ENCODE measurements at regions not wholly inside any gene's neighbourhood (a gene's known extent, or its start where the extent isn't known, plus 50 kb on each side); places are given as distances from the start of the nearest gene placed in this dataset.

DNA sequence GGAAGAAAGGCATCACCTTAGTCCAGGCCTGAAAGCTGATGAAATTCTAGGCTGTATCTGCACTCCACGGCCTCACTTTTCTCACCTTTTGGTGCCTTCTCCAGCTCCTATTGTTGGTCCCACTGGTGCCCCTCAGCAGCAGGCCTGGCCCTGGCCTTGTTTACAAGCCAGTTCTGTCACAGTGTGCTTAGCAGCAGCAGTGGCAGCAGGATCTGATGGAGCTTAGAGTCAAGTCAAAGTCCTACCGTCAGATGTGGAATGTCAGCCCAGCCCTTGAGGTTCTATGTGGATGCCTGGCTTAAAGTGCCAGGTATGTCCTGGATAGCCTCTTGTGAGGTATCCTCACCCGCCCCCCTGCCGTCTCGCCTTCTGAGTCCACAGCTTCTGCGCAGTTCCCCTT lies 281.3 kb downstream of the SUCLG1 start:
- BruUV-seq (replicated peaks), result no TSS peak
- H3K4me2 ChIP-seq (ENCODE audit: insufficient read depth, low read length), result no peak overlapping the region
- FAIRE-seq (no peak), DNase-seq (ENCODE audit: extremely low read depth in 1 of 4, low spot score in 3 of 4) (no peak), ATAC-seq (no peak)
- no peaks in the 10 kb centered on the region; a peak in 1 of 5 replicates for H3K27me3 ChIP-seq (ENCODE audit: control insufficient read depth in 2 of 2, insufficient read depth in 2 of 2, low read length in 2 of 2)
- no peak overlapping the region for H3K9ac ChIP-seq (ENCODE audit: insufficient read depth in 1 of 2, low read depth in 2 of 2, low read length in 2 of 2)
- in situ Hi-C loops (cut with MboI) (no loop called here), intact Hi-C loops (cut with micrococcal nuclease) (no loop called here)
- H3K9me3 ChIP-seq (replicated peaks; ENCODE audit: control insufficient read depth, insufficient read depth, low read depth, low read length), result no peaks in the 10 kb centered on the region
- CTCF ChIA-PET (ENCODE audit: low intra/inter-chr PET ratio), result no interaction called here
- H2AFZ ChIP-seq (ENCODE audit: low read depth, low read length), result no peak overlapping the region
- no peaks in the 10 kb centered on the region for H3K36me3 ChIP-seq (ENCODE audit: control insufficient read depth, insufficient read depth, low read length)
- POLR2A ChIA-PET, result no interaction called here
- WGBS (ENCODE audit: insufficient coverage, low coverage, missing lambda C conversion rate), result 0% methylated on average over 6 of the region's 6 CpGs
- TF ChIP-seq SPI1 (IDR thresholded peaks at IDR 0.05; ENCODE audit: borderline replicate concordance, low read depth, low read length), result peak; percentile 9; the same call in 1 of the 2 replicates
- TF ChIP-seq PCBP1 (IDR thresholded peaks at IDR 0.05; ENCODE audit: low read depth, low read length, poor library complexity, severe bottlenecking), result no peak
- no peaks in the 10 kb centered on the region for H3K79me2 ChIP-seq (ENCODE audit: control insufficient read depth, insufficient read depth, low read length)
- H3K4me1 ChIP-seq (replicated peaks in 1 of 2; ENCODE audit: control insufficient read depth in 2 of 2, insufficient read depth in 2 of 2, low read length in 2 of 2), result no peaks in the 10 kb centered on the region
- no peak overlapping the region for H3K4me3 ChIP-seq
- no peak overlapping the region for H3K27ac ChIP-seq (ENCODE audit: extremely low read depth, low read depth, low read length)
- H4K20me1 ChIP-seq (replicated peaks; ENCODE audit: control insufficient read depth, insufficient read depth, low read length), result no peaks in the 10 kb centered on the region
- no peaks in the 10 kb centered on the region for H3K9me1 ChIP-seq (ENCODE audit: control insufficient read depth, insufficient read depth, low read length)

DNA sequence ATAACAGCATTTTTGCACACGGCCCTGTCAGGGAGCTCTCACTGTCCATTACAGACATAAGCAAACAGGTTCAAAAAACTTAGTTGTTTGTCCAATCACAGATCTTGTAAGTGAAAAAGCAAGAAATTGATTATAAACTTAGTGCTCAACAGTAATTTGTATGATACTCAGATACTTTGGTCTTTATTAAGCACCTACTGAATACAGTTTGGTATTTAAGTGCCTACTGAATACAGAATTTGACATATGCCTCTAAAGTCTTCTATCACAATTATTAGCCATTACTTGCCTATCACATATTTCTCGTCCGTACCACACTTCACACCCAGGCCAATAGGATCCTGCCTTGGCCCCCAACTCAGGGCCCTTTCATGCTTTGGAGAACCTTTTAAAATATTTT lies 283.1 kb downstream of the SUCLG1 start:
- Histone ChIP-seq H3K27me3 (ENCODE audit: control insufficient read depth in 2 of 2, insufficient read depth in 2 of 2, low read length in 2 of 2) (no peaks in the 10 kb centered on the region; a peak in 1 of 5 replicates), H3K79me2 (ENCODE audit: control insufficient read depth, insufficient read depth, low read length) (no peaks in the 10 kb centered on the region), H3K36me3 (ENCODE audit: control insufficient read depth, insufficient read depth, low read length) (no peaks in the 10 kb centered on the region), H3K9me1 (ENCODE audit: control insufficient read depth, insufficient read depth, low read length) (no peaks in the 10 kb centered on the region), H3K9ac (ENCODE audit: insufficient read depth in 1 of 2, low read depth in 2 of 2, low read length in 2 of 2) (no peak overlapping the region), H3K27ac (ENCODE audit: extremely low read depth, low read depth, low read length) (no peak overlapping the region), H3K4me2 (ENCODE audit: insufficient read depth, low read length) (no peak overlapping the region), H3K4me3 (no peak overlapping the region), H3K4me1 (replicated peaks in 1 of 2; ENCODE audit: control insufficient read depth in 2 of 2, insufficient read depth in 2 of 2, low read length in 2 of 2) (no peaks in the 10 kb centered on the region), H2AFZ (ENCODE audit: low read depth, low read length) (no peak overlapping the region), H4K20me1 (replicated peaks; ENCODE audit: control insufficient read depth, insufficient read depth, low read length) (no peaks in the 10 kb centered on the region), H3K9me3 (replicated peaks; ENCODE audit: control insufficient read depth, insufficient read depth, low read depth, low read length) (no peaks in the 10 kb centered on the region)
- ATAC-seq (no peak), FAIRE-seq (no peak), DNase-seq (ENCODE audit: extremely low read depth in 1 of 4, low spot score in 3 of 4) (no peak)
- TF ChIP-seq ESRRB (CRISPR knock-in tag; IDR thresholded peaks at IDR 0.05; ENCODE audit: borderline replicate concordance), result no peak
- TF ChIP-seq ZKSCAN8 (CRISPR knock-in tag; IDR thresholded peaks at IDR 0.05), result 0 out of 2 replicates have a peak, but pooled peaks have one; percentile 56
- BruUV-seq (replicated peaks), result no TSS peak
- in situ Hi-C loops (cut with MboI), result no loop called here
- CTCF ChIA-PET (ENCODE audit: low intra/inter-chr PET ratio), result no interaction called here
- intact Hi-C loops (cut with micrococcal nuclease), result no loop called here
- 8% methylated on average over 3 of the region's 3 CpGs for WGBS (ENCODE audit: insufficient coverage, low coverage, missing lambda C conversion rate)
- POLR2A ChIA-PET, result no interaction called here
